ENCODE measurements at regions not wholly inside any gene's neighbourhood (a gene's known extent, or its start where the extent isn't known, plus 50 kb on each side); places are given as distances from the start of the nearest gene placed in this dataset.

- DNase-seq (ENCODE audit: extremely low read depth in 1 of 2, low read depth in 1 of 2): no peak
Observed at GRCh38 chr2:41706286-41706685, 341.5 kb upstream of the PKDCC start.

- no peak for DNase-seq (ENCODE audit: extremely low read depth in 1 of 2, low read depth in 1 of 2)
Observed at GRCh38 chr2:41707790-41708451, 339.9 kb upstream of the PKDCC start.

- no peak for DNase-seq (ENCODE audit: extremely low read depth in 1 of 2, low read depth in 1 of 2)
Observed at GRCh38 chr2:41709702-41710599, 337.9 kb upstream of the PKDCC start.

GRCh38 chr2:41710944-41711343, 336.9 kb upstream of the PKDCC start:
- no peak for DNase-seq (ENCODE audit: extremely low read depth in 1 of 2, low read depth in 1 of 2)

GRCh38 chr2:41711736-41712135, 336.1 kb upstream of the PKDCC start:
- DNase-seq (ENCODE audit: extremely low read depth in 1 of 2, low read depth in 1 of 2): no peak

GRCh38 chr2:41716497-41716896, 331.3 kb upstream of the PKDCC start:
- DNase-seq (ENCODE audit: extremely low read depth in 1 of 2, low read depth in 1 of 2): no peak

GRCh38 chr2:41717839-41718238, 330.0 kb upstream of the PKDCC start:
- DNase-seq (ENCODE audit: extremely low read depth in 1 of 2, low read depth in 1 of 2): no peak

GRCh38 chr2:41718705-41719104, 329.1 kb upstream of the PKDCC start:
- DNase-seq (ENCODE audit: extremely low read depth in 1 of 2, low read depth in 1 of 2): no peak

- no peak for DNase-seq (ENCODE audit: extremely low read depth in 1 of 2, low read depth in 1 of 2)
Observed at GRCh38 chr2:41719756-41720155, 328.1 kb upstream of the PKDCC start.

DNA sequence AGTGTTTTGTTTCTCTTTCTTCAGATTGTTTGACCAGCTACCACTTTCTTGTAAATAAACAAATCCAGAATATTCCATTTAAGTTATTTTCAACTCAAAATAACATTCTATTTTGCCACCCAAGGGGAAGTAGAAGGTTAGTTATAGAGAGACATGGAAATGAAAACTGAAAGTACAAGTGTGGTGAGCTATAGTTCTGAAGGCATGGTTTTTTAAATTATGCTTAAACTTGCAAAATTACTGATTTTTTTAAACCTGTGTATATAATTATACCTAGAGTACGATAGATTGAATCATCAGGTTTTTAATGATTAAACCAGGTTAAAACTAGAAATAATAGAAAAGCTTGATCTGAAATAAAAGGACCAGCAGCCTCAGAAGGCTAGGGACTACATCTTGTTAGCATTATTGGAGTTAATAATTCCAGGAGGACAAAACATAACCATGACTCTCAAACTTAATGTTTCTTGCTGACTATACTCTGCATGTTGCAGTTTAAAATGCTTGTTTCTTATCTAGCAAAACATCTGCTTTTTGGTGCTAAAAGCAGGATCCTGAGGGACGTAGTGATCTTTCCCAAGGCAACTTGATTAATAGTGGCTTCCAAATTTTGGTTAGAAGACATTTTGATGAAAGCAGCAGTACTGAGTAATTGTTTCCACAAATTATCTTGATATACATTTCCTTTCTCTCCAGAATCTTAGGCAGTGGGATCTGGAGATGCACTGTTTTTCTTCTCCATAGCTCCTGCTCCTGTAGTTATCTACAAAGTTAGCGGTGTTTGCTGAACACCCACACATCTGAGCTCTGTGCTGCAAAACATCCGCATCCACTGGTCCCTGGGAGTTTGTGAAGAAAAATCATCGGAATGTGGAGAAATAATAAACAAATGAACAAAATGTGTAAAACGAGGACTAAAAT, 327.2 kb upstream of the PKDCC start:
- DNase-seq (ENCODE audit: extremely low read depth in 1 of 2, low read depth in 1 of 2): no peak

DNA sequence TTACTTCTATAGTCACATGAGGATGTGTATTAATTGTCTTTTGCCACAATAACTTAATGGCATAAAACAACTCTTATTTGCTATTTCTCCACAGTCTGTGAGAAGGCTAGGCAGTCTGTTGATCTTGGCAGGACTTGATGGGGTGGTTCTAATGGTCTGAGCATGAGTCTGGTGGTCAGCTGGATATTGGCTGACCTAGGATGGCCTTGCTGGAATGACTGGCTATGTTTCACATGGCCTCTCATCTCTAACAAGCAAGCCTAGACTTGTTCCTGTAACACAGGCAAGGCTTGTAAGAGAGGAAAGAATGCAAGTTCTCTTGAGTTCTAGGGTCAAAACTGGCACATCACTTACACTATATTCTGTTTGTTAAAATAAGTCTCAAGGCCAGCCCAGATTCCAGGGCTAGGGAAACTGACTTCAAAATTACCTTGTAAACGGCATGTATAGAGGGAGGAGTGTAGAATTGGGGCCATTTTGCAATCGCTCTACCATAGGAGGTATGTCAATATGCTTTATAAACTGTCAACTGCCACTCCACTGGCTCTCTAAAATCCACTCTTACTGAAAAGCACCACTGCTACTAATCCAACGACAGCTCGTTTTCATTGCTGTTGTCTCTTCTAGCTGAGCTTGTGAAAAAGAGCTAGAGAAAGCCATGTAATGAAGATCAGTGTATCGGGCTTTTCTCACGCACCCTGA, 325.0 kb upstream of the PKDCC start:
- DNase-seq (ENCODE audit: extremely low read depth in 1 of 2, low read depth in 1 of 2): no peak

DNA sequence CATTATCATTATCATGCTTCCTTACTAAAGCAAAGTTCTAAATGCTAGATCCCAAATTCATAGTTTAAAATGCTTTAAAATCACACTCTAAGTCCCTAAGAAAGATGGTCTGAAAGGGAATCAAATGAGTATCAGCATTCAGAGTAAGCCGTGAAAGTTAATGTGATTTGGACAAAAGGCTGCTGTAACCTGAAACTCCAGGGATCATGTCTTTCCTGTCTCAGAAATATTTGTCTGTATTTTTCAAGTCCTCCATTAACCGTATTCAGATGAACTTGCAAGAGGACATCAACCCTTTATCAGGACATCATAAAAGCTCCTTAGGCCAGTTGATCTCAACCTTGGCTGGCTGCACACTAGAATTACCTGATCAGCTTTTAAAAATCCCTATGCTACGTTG, 324.3 kb upstream of the PKDCC start:
- no peak for DNase-seq (ENCODE audit: extremely low read depth in 1 of 2, low read depth in 1 of 2)

DNA sequence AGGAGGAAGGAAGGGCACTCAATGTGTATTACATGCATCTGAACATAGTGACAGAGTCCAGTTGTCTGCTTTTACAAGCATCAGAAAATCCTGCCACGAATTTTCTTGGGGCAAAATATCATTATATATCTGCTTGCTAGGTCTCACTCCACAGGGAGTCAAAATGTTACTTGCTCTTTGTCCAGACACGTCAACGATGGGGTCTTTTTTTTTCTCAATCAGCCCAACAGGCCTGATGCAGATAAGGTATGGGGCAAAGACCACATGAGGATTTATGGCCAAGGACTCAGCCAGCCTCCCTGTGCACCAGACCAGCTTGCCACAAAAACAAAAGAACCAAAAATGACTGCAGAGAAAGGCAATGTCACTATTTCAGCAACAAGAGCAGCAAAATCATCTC, 323.4 kb upstream of the PKDCC start:
- no peak for DNase-seq (ENCODE audit: extremely low read depth in 1 of 2, low read depth in 1 of 2)

DNA sequence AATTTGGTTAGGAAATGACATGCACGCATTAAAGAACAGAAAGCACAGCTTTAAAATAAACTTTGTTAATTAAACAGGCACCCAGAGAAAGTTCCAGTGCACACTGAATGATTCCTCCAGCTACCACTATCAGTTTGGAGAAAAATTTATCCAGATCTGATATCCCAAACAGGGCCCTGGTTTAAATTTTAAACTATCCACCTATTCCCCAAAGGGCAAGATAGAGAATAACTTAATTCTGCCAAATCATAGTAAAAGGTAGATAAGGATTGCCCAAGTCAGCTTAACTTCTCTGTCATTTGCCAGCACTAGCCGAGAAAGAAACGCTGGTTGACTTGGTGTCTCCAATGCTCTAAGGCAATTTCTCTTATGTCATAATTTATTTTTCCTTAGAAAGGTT, 321.9 kb upstream of the PKDCC start:
- DNase-seq (ENCODE audit: extremely low read depth in 1 of 2, low read depth in 1 of 2): no peak

- no peak for DNase-seq (ENCODE audit: extremely low read depth in 1 of 2, low read depth in 1 of 2)
Observed at GRCh38 chr2:41726364-41726763, 321.5 kb upstream of the PKDCC start.

DNA sequence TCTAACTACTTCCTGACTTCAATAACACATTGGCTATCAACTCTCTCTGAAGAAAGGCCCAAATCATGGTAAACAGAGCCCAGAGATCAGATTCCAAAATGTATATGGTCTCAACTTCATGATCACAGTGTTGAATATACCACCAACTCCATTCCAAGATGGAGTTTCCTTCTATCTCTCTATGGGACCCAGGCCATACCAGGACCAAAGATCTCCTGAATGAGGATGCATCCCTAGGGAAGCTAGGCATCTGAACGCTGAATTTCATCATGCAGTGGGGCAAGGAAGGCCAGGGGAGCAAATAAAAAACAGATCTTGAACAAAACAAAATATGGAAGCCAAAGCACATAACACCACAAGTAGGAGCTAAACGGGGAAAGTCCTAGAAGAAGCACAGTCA, 320.7 kb upstream of the PKDCC start:
- DNase-seq (ENCODE audit: extremely low read depth in 1 of 2, low read depth in 1 of 2): no peak

DNA sequence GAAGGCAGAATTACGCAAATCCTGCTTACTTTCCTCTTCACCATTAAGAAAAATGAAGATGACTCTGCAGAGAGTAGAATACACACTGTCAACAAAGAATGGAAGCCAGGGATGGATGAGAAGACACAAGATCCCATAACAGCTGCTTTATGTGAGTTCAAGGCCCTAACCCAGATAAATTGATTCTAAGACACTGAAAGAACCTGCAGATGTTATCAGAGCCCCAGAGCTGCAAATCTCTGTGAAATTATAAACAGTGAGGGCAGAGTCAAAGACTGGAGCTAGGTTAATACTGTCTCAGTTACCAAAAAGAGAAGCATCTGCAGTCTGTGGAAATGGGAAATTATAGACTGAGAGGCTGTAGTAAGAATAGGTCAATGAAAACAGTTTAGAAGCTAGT, 320.1 kb upstream of the PKDCC start:
- DNase-seq (ENCODE audit: extremely low read depth in 1 of 2, low read depth in 1 of 2): no peak

GRCh38 chr2:41728788-41729338, 319.0 kb upstream of the PKDCC start:
- DNase-seq (ENCODE audit: extremely low read depth in 1 of 2, low read depth in 1 of 2): no peak

DNA sequence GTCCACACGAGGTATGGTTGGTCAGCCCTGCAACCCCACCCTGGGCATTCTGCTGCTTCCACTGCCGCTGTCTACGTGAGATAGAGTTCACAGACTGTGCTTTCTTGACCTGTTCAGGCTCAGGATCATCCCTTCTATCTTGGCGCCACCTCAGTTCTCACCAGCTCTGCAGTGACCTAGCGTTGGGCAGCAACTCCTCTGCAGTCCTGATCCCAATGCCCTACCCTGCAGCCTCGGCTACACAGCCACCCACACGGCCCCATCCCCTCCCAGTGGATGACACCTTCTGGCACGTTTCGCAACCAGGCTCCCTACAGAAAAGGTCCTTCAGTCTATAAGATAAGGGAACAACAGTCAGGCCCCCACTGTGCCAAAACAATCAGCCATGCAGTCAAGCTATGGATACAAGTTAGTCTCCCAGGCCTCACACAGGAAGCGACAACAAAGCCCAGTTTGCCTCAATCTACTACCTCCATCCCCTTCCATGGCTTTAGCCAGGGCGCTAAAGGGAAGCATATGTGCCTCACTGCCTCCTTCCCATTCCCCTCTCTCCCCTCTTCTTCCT, 317.9 kb upstream of the PKDCC start:
- no peak for DNase-seq (ENCODE audit: extremely low read depth in 1 of 2, low read depth in 1 of 2)

DNA sequence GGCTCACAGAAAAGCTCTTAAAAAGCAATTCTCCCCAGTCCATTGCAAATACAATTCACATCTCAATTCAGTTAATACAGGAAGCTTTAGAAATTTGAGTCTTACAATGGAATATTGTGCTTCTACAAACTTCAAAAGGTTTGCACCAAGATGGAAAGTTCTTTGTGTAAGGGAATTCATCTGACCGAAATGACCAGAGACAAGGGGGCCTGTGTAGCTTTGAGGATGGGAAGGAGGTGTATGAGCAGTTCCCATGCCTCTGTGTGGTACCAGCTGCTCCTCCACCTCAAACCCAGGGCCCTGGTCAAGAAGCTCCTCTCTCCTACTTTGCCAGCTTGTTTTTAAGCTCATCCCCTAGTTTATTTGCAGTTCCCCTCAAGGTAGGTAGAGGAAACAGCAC, 312.8 kb upstream of the PKDCC start:
- DNase-seq (ENCODE audit: extremely low read depth in 1 of 2, low read depth in 1 of 2): no peak
